ENCODE measurements at regions not wholly inside any gene's neighbourhood (a gene's known extent, or its start where the extent isn't known, plus 50 kb on each side); places are given as distances from the start of the nearest gene placed in this dataset.

DNA sequence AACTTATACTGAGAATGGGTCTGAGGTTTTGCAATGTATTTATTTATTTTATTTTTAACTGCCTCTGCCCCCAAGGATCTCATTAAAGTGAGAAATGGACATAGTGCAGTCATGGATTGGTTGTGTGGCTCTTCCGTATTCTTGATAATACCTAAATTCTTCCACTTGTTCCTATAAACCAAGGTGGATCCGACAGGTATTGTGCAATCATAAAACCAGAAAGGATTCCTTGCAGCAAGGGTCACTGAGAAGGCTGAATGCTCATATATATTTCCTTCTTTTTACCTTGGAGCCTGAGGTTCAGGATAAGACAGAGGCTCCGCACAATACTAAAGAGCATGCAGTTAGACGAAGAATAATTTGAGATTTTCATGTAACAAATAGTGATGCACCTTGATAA lies 826.0 kb upstream of the SOX11 start:
- Histone ChIP-seq H3K36me3 (ENCODE audit: control insufficient read depth in 2 of 2, insufficient read depth in 2 of 2, low read length in 1 of 2) (no peaks in the 10 kb centered on the region), H3K4me3 (ENCODE audit: low read length in 2 of 2) (no peak overlapping the region), H3K27ac (ENCODE audit: low read depth in 1 of 2, low read length in 1 of 2) (no peak overlapping the region), H3K4me1 (ENCODE audit: control insufficient read depth in 2 of 2, insufficient read depth in 2 of 2, low read length in 2 of 2) (no peaks in the 10 kb centered on the region), H3K27me3 (ENCODE audit: control insufficient read depth in 2 of 2, insufficient read depth in 1 of 2, low read length in 1 of 2) (no peaks in the 10 kb centered on the region), H3K9me3 (ENCODE audit: control insufficient read depth in 2 of 2, insufficient read depth in 1 of 2, low read length in 1 of 2) (peaks cover 1 to 4% of the 10 kb centered on the region in 2 donors)
- WGBS, result 94% methylated on average over 4 of the region's 4 CpGs
- DNase-seq (ENCODE audit: low read depth in 6 of 9, low spot score in 9 of 9), result no peak

- Histone ChIP-seq H3K27me3 (ENCODE audit: control insufficient read depth in 2 of 2, insufficient read depth in 1 of 2, low read length in 1 of 2) (no peaks in the 10 kb centered on the region), H3K9me3 (ENCODE audit: control insufficient read depth in 2 of 2, insufficient read depth in 1 of 2, low read length in 1 of 2) (peaks cover 1 to 2% of the 10 kb centered on the region in 2 donors), H3K4me1 (ENCODE audit: control insufficient read depth in 2 of 2, insufficient read depth in 2 of 2, low read length in 2 of 2) (no peaks in the 10 kb centered on the region), H3K4me3 (ENCODE audit: low read length in 2 of 2) (no peak overlapping the region), H3K36me3 (ENCODE audit: control insufficient read depth in 2 of 2, insufficient read depth in 2 of 2, low read length in 1 of 2) (no peaks in the 10 kb centered on the region), H3K27ac (ENCODE audit: low read depth in 1 of 2, low read length in 1 of 2) (no peak overlapping the region)
- WGBS, result 87% methylated on average over 1 of the region's 1 CpG
- no peak for DNase-seq (ENCODE audit: low read depth in 6 of 9, low spot score in 9 of 9)
Measured at GRCh38 chr2:4868466-4868865, 823.7 kb upstream of the SOX11 start.

GRCh38 chr2:4869154-4869553 lies 823.0 kb upstream of the SOX11 start:
- H3K27me3 ChIP-seq (ENCODE audit: control insufficient read depth in 2 of 2, insufficient read depth in 1 of 2, low read length in 1 of 2), result no peaks in the 10 kb centered on the region
- H3K36me3 ChIP-seq (ENCODE audit: control insufficient read depth in 2 of 2, insufficient read depth in 2 of 2, low read length in 1 of 2), result no peaks in the 10 kb centered on the region
- no peaks in the 10 kb centered on the region for H3K4me1 ChIP-seq (ENCODE audit: control insufficient read depth in 2 of 2, insufficient read depth in 2 of 2, low read length in 2 of 2)
- WGBS, result 87% methylated on average over 8 of the region's 8 CpGs
- DNase-seq (ENCODE audit: low read depth in 6 of 9, low spot score in 9 of 9), result no peak
- no peak overlapping the region for H3K4me3 ChIP-seq (ENCODE audit: low read length in 2 of 2)
- peaks cover 0 to 1% of the 10 kb centered on the region in 2 donors for H3K9me3 ChIP-seq (ENCODE audit: control insufficient read depth in 2 of 2, insufficient read depth in 1 of 2, low read length in 1 of 2)
- no peak overlapping the region for H3K27ac ChIP-seq (ENCODE audit: low read depth in 1 of 2, low read length in 1 of 2)

DNA sequence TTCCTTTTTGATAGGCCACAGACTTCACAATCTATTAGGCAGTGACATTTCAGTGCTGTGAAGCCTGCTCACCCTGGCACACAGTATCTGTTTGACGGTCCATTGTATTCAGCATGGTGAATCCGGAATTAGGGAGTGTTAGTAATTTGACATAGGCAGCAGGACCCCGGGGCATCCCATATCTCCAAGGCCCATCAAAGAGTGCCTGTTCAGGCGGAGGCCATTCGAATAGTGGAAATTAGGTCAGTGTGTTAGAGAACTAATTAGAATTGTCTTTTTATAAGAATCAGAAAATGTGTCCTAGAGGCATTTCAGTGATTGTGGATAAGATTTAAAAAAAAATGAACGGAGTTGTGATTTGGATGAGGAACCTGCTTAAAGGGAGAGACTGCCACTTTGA lies 818.8 kb upstream of the SOX11 start:
- no peaks in the 10 kb centered on the region for H3K36me3 ChIP-seq (ENCODE audit: control insufficient read depth in 2 of 2, insufficient read depth in 2 of 2, low read length in 1 of 2)
- no peak overlapping the region for H3K4me3 ChIP-seq (ENCODE audit: low read length in 2 of 2)
- no peaks in the 10 kb centered on the region for H3K27me3 ChIP-seq (ENCODE audit: control insufficient read depth in 2 of 2, insufficient read depth in 1 of 2, low read length in 1 of 2)
- no peaks in the 10 kb centered on the region for H3K9me3 ChIP-seq (ENCODE audit: control insufficient read depth in 2 of 2, insufficient read depth in 1 of 2, low read length in 1 of 2)
- no peak overlapping the region for H3K27ac ChIP-seq (ENCODE audit: low read depth in 1 of 2, low read length in 1 of 2)
- H3K4me1 ChIP-seq (ENCODE audit: control insufficient read depth in 2 of 2, insufficient read depth in 2 of 2, low read length in 2 of 2), result no peaks in the 10 kb centered on the region
- no peak for DNase-seq (ENCODE audit: low read depth in 6 of 9, low spot score in 9 of 9)
- WGBS, result 94% methylated on average over 6 of the region's 6 CpGs

DNA sequence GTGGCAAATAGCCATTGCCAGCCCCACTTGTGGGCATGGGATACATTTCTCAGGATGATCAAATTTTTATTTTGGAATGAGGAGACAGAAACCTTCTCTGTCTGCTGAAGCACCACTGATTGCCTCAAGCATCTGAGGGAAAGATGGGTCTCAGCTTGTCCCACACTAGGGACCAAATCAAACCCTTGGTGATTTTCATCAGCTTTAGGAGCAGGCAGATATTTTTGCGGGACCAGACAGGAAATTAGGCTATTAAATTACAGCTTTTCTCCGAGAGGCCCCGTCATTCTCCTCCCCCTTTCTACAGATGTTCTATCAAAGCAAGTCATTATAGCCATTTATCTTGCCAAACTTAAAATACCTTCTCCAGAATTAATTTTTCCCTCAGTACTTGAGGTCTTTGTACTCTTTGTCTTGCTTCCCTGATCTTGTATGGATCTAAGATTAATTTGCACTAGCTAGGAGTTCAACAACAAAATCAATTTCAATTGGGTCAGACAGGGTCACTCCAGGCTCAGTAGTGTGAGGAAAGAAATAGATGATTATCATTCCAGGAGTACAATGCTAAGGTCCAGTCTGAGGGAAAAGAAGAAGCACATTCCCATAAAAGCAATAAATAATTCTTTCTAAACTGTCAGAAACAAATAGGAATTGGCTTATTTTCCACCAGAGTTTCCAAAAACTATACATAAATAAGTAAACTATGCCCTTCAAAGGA lies 818.1 kb upstream of the SOX11 start:
- 68% methylated on average over 3 of the region's 3 CpGs for WGBS
- Histone ChIP-seq H3K27me3 (ENCODE audit: control insufficient read depth in 2 of 2, insufficient read depth in 1 of 2, low read length in 1 of 2) (no peaks in the 10 kb centered on the region), H3K36me3 (ENCODE audit: control insufficient read depth in 2 of 2, insufficient read depth in 2 of 2, low read length in 1 of 2) (no peaks in the 10 kb centered on the region), H3K4me3 (ENCODE audit: low read length in 2 of 2) (no peak overlapping the region), H3K4me1 (ENCODE audit: control insufficient read depth in 2 of 2, insufficient read depth in 2 of 2, low read length in 2 of 2) (no peaks in the 10 kb centered on the region), H3K9me3 (ENCODE audit: control insufficient read depth in 2 of 2, insufficient read depth in 1 of 2, low read length in 1 of 2) (no peaks in the 10 kb centered on the region), H3K27ac (ENCODE audit: low read depth in 1 of 2, low read length in 1 of 2) (no peak overlapping the region)
- no peak for DNase-seq (ENCODE audit: low read depth in 6 of 9, low spot score in 9 of 9)

DNA sequence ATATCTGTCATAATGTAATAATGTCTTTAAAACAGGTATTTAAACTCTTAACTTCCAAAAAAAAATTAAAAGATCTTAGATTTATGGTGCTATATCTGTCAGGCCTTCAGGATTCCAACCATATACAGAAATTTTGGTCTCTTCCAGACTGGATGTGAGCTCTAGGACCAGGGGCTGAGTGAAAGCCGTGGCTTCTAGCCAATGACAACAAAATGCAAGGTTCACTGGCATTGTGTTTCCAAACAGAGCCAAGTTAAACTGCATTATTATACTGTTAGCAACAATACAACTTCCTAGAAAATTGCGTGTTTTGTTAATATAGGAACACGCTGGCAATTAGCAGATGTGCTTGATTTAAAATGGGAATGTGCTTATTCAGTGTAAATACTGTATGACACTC lies 809.8 kb upstream of the SOX11 start:
- Histone ChIP-seq H3K4me1 (ENCODE audit: control insufficient read depth in 2 of 2, insufficient read depth in 2 of 2, low read length in 2 of 2) (no peaks in the 10 kb centered on the region), H3K4me3 (ENCODE audit: low read length in 2 of 2) (no peak overlapping the region), H3K36me3 (ENCODE audit: control insufficient read depth in 2 of 2, insufficient read depth in 2 of 2, low read length in 1 of 2) (no peaks in the 10 kb centered on the region), H3K9me3 (ENCODE audit: control insufficient read depth in 2 of 2, insufficient read depth in 1 of 2, low read length in 1 of 2) (peaks cover 0 to 15% of the 10 kb centered on the region in 2 donors), H3K27me3 (ENCODE audit: control insufficient read depth in 2 of 2, insufficient read depth in 1 of 2, low read length in 1 of 2) (no peaks in the 10 kb centered on the region), H3K27ac (ENCODE audit: low read depth in 1 of 2, low read length in 1 of 2) (no peak overlapping the region)
- no peak for DNase-seq (ENCODE audit: low read depth in 6 of 9, low spot score in 9 of 9)
- WGBS, result 83% methylated on average over 3 of the region's 3 CpGs

DNA sequence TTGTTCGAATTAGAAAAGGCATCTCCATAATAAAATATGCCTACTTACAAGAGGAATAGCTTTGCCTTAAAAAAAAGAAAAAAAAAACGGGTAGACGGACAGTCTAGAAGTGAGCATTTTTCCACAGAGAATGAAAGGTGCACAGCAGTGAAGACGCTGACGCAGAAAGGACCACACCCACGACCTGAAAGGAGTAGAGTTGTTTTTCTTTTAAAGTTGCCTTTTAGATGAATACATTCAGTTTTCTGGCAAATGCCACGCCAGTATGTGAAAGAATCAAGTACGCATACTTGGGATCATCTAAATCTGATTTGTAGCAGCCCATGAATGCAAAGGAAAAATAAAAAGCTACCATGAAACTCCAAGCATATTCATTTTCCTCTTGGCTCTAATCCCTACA lies 809.2 kb upstream of the SOX11 start:
- H3K4me1 ChIP-seq (ENCODE audit: control insufficient read depth in 2 of 2, insufficient read depth in 2 of 2, low read length in 2 of 2), result no peaks in the 10 kb centered on the region

DNA sequence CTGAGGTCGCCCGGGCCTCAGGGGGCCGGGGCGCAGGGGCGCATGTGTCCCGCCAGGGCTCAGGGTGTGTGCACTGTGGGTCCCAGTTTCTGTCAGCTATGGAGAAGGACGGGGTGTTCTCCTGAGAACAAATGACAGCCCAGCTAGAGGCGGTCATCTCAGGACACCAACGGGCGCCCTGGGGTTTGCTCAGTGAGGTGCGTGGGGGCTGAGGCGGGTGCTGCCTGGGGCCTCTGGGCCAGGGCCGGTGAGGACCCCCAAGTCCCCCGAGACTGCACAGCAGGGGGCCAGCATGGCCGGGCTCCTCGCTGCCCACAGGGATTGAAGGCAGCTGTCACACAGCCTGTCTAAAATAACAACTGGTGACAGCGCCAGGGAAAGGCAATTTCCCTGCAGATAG lies 808.8 kb upstream of the SOX11 start:
- Histone ChIP-seq H3K4me3 (ENCODE audit: low read length in 2 of 2) (no peak overlapping the region), H3K9me3 (ENCODE audit: control insufficient read depth in 2 of 2, insufficient read depth in 1 of 2, low read length in 1 of 2) (peaks cover 0 to 15% of the 10 kb centered on the region in 2 donors), H3K4me1 (ENCODE audit: control insufficient read depth in 2 of 2, insufficient read depth in 2 of 2, low read length in 2 of 2) (no peaks in the 10 kb centered on the region), H3K27me3 (ENCODE audit: control insufficient read depth in 2 of 2, insufficient read depth in 1 of 2, low read length in 1 of 2) (no peaks in the 10 kb centered on the region), H3K27ac (ENCODE audit: low read depth in 1 of 2, low read length in 1 of 2) (no peak overlapping the region), H3K36me3 (ENCODE audit: control insufficient read depth in 2 of 2, insufficient read depth in 2 of 2, low read length in 1 of 2) (no peaks in the 10 kb centered on the region)
- 93% methylated on average over 17 of the region's 17 CpGs for WGBS
- DNase-seq (ENCODE audit: low read depth in 6 of 9, low spot score in 9 of 9), result no peak

More for the DNA sequence above, 809.2 kb upstream of the SOX11 start:
- DNase-seq (ENCODE audit: low read depth in 6 of 9, low spot score in 9 of 9), result no peak
- H3K9me3 ChIP-seq (ENCODE audit: control insufficient read depth in 2 of 2, insufficient read depth in 1 of 2, low read length in 1 of 2), result peaks cover 0 to 15% of the 10 kb centered on the region in 2 donors
- no peak overlapping the region for H3K27ac ChIP-seq (ENCODE audit: low read depth in 1 of 2, low read length in 1 of 2)
- no peaks in the 10 kb centered on the region for H3K36me3 ChIP-seq (ENCODE audit: control insufficient read depth in 2 of 2, insufficient read depth in 2 of 2, low read length in 1 of 2)
- 89% methylated on average over 8 of the region's 8 CpGs for WGBS
- no peaks in the 10 kb centered on the region for H3K27me3 ChIP-seq (ENCODE audit: control insufficient read depth in 2 of 2, insufficient read depth in 1 of 2, low read length in 1 of 2)
- no peak overlapping the region for H3K4me3 ChIP-seq (ENCODE audit: low read length in 2 of 2)

DNA sequence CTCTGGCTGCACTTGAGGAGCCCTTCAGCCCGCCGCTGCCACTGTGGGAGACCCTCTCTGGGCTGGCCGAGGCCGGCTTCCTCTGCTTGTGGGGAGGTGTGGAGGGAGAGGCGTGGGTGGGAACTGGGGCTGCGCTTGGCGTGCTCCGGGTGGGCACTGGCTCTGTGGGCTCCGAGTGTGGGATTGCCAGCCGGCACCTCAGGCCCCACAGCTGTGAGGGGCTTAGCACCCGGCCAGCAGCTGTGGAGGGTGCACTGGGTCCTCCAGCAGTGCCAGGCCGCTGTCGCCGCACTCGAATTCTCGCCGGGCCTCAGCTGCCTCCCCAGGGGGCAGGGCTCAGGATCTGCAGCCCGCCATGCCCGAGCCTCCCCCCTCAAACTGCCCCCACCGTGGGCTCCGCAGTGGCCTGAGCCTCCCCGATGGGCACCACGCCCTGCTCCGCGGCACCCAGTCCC lies 808.0 kb upstream of the SOX11 start:
- peaks cover 0 to 15% of the 10 kb centered on the region in 2 donors for H3K9me3 ChIP-seq (ENCODE audit: control insufficient read depth in 2 of 2, insufficient read depth in 1 of 2, low read length in 1 of 2)
- no peak overlapping the region for H3K4me3 ChIP-seq (ENCODE audit: low read length in 2 of 2)
- 93% methylated on average over 25 of the region's 25 CpGs for WGBS
- no peaks in the 10 kb centered on the region for H3K27me3 ChIP-seq (ENCODE audit: control insufficient read depth in 2 of 2, insufficient read depth in 1 of 2, low read length in 1 of 2)
- H3K4me1 ChIP-seq (ENCODE audit: control insufficient read depth in 2 of 2, insufficient read depth in 2 of 2, low read length in 2 of 2), result no peaks in the 10 kb centered on the region
- DNase-seq (ENCODE audit: low read depth in 6 of 9, low spot score in 9 of 9), result no peak
- no peaks in the 10 kb centered on the region for H3K36me3 ChIP-seq (ENCODE audit: control insufficient read depth in 2 of 2, insufficient read depth in 2 of 2, low read length in 1 of 2)
- no peak overlapping the region for H3K27ac ChIP-seq (ENCODE audit: low read depth in 1 of 2, low read length in 1 of 2)
